ENCODE measurements at regions not wholly inside any gene's neighbourhood (a gene's known extent, or its start where the extent isn't known, plus 50 kb on each side); places are given as distances from the start of the nearest gene placed in this dataset.

DNA sequence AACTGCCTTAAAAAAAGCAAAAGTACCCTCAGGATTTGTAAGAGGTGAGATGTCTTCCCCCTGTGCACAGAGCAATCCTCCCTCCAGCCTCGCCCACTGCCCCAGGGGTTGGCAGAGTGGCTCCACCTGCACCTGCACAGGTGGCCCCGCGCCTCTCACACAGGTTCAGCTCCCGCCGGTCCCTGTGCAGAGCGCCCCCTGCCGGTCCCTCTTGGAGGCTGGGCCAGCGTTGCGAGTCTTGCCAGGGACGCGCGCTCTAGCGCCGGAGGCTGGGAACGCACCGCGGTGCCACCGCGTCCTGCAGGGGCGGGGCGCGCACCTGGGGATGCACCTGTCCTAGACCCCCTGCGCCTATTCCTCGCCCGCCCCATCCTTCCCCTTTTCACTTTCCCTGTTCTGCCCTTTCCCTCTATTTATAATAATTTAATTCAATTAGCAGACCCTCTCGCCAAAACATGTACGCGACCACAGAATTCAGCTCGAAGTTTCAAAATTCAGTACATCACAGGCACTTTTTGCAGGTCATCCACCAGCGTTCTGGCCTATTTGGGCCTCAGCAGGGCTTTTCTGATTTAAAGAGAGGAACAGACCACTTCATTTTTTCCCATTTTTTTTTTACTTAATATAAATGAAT is 618.6 kb downstream of the AACS start:
- ATAC-seq (replicated peaks; ENCODE audit: extremely low read depth, poor library complexity, severe bottlenecking) (no peak), DNase-seq (ENCODE audit: low spot score in 2 of 2) (no peak)
- H3K36me3 Mint-ChIP-seq (ENCODE audit: insufficient read depth): no peaks in the 10 kb centered on the region
- no peak overlapping the region for H3K27ac Mint-ChIP-seq (ENCODE audit: low read depth)
- peaks cover 8% of the 10 kb centered on the region for H3K27me3 Mint-ChIP-seq
- H3K4me3 Mint-ChIP-seq: no peak overlapping the region
- peaks cover 4% of the 10 kb centered on the region for H3K9me3 Mint-ChIP-seq
- H3K4me1 Mint-ChIP-seq: no peaks in the 10 kb centered on the region

DNA sequence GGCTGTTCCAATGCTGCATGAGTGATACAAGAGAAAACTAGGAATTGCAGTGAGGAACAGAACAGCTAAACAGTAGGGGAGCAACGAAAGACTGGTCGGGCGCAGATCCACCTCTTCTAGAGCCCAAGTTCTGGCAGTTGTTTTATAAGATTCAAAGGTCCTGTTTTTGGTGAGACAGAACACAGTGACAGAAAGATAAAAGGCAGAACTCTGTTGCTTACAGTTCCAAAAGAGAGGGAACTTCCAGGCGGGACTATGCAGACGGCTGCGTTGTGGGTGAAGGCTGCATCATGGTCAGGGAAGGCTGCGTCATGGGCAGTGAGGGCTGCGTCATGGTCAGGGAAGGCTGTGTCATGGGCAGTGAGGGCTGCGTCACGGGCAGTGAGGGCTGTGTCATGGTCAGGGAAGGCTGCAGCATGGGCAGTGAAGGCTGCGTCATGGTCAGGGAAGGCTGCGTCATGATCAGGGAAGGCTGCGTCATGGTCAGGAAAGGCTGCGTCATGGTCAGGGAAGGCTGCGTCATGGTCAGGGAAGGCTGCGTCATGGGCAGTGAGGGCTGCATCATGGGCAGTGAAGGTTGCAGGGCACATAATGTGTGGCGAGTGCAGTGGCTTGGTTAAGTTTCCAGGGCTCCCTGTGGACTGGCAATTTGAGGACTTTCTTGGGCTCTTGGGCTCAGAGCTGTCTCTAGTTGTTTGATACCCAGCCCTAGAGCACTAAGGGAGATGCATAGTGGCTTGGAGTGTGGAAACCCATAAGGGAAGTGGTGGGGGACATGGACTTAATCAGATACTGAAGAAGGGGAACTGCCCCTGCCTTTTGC is 619.9 kb downstream of the AACS start:
- no peaks in the 10 kb centered on the region for H3K36me3 Mint-ChIP-seq (ENCODE audit: insufficient read depth)
- H3K27me3 Mint-ChIP-seq: peaks cover 8% of the 10 kb centered on the region
- no peak overlapping the region for H3K4me3 Mint-ChIP-seq
- ATAC-seq (replicated peaks; ENCODE audit: extremely low read depth, poor library complexity, severe bottlenecking): no peak
- H3K4me1 Mint-ChIP-seq: no peaks in the 10 kb centered on the region
- no peak for DNase-seq (ENCODE audit: low spot score in 2 of 2)
- no peak overlapping the region for H3K27ac Mint-ChIP-seq (ENCODE audit: low read depth)
- H3K9me3 Mint-ChIP-seq: peaks cover 4% of the 10 kb centered on the region

DNA sequence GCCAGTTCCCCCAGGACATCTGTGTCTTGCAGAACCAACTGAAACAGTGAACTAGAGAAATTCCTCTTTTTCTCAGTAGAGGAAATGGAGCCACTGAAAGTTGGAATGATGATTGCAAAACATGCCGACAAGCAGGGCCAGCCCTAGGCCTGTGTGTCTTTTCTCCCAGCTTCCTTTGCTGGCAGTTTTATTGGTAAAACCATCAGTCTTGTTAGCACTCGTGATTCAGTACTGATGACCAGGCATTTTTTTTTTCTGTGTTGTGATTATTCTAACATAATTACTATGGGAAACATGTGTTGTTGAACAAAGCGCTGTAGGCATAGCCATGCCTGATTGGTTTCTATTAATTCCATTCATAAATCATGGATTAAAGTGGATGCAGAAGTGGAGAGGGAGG is 620.7 kb downstream of the AACS start:
- Mint-ChIP-seq H3K4me1 (no peaks in the 10 kb centered on the region), H3K27ac (ENCODE audit: low read depth) (no peak overlapping the region), H3K36me3 (ENCODE audit: insufficient read depth) (no peaks in the 10 kb centered on the region), H3K27me3 (peaks cover 8% of the 10 kb centered on the region), H3K9me3 (peaks cover 4% of the 10 kb centered on the region), H3K4me3 (no peak overlapping the region)
- DNase-seq (ENCODE audit: low spot score in 2 of 2) (no peak), ATAC-seq (replicated peaks; ENCODE audit: extremely low read depth, poor library complexity, severe bottlenecking) (no peak)

DNA sequence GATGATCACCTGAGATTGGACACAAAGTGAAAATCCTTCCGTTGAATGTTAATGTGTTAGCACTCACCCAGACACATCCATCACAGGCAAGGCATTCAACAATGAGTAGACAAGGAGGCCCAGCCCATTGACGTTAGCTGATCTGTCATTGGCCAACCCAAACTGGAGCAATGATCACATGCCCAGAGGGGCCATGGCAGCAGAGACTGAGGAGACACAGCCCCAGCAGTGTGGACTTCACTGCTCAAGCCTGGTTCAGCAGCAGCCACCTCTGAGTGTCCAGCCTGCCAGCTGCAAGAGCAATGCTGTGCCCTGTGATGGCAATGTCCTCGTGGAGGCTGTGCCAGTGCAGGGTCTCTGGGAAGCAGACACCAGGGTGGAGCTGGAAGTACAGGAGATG is 622.2 kb downstream of the AACS start:
- no peak for DNase-seq (ENCODE audit: low spot score in 2 of 2)
- peaks cover 8% of the 10 kb centered on the region for H3K27me3 Mint-ChIP-seq
- H3K36me3 Mint-ChIP-seq (ENCODE audit: insufficient read depth): no peaks in the 10 kb centered on the region
- peaks cover 4% of the 10 kb centered on the region for H3K9me3 Mint-ChIP-seq
- H3K4me3 Mint-ChIP-seq: no peak overlapping the region
- no peak overlapping the region for H3K27ac Mint-ChIP-seq (ENCODE audit: low read depth)
- no peak for ATAC-seq (replicated peaks; ENCODE audit: extremely low read depth, poor library complexity, severe bottlenecking)
- no peaks in the 10 kb centered on the region for H3K4me1 Mint-ChIP-seq

DNA sequence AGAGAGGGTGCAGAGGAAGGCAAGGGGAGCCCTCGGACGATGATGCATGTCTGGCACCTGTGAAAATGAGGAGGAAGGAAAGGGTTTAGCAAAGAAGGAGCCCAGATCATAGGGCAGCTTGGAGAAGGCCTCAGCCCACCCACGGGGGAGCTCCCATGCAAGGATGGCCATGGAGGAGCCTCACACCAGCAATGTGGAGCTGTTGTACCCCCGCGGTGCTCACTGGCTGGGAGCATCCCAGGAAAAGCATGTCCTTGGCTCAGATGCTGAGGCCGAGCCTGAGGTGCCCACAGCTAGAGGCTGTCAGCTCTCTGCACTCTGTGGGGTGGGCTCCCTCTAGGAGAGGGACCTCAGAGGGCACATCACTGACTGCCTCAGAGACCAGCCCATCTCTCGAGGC is 622.6 kb downstream of the AACS start:
- H3K27me3 Mint-ChIP-seq: peaks cover 8% of the 10 kb centered on the region
- H3K36me3 Mint-ChIP-seq (ENCODE audit: insufficient read depth): no peaks in the 10 kb centered on the region
- H3K9me3 Mint-ChIP-seq: peaks cover 4% of the 10 kb centered on the region
- no peak overlapping the region for H3K4me3 Mint-ChIP-seq
- DNase-seq (ENCODE audit: low spot score in 2 of 2): no peak
- no peak overlapping the region for H3K27ac Mint-ChIP-seq (ENCODE audit: low read depth)
- ATAC-seq (replicated peaks; ENCODE audit: extremely low read depth, poor library complexity, severe bottlenecking): no peak
- H3K4me1 Mint-ChIP-seq: no peaks in the 10 kb centered on the region

DNA sequence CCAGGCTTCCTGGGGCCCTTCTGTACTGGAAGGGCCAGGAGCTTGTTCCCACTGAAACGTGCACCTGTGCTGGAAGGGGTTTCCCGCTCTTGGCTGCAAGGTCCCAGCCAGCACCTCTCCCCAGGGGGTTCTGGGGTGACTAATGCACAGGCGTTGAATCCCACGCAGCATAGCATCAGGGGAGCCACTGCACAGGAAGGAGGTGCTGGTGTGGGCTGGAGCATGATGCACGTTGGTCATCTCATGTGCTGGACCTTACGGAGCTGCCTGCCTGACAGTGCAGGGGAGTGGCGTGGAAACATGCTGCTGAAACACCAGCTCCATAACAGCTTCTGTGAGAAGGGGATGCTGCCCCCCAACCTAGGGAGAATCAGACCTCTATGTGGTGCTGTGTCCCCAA is 623.0 kb downstream of the AACS start:
- Mint-ChIP-seq H3K4me3 (no peak overlapping the region), H3K36me3 (ENCODE audit: insufficient read depth) (no peaks in the 10 kb centered on the region), H3K4me1 (no peaks in the 10 kb centered on the region), H3K9me3 (peaks cover 4% of the 10 kb centered on the region), H3K27me3 (peaks cover 8% of the 10 kb centered on the region), H3K27ac (ENCODE audit: low read depth) (no peak overlapping the region)
- ATAC-seq (replicated peaks; ENCODE audit: extremely low read depth, poor library complexity, severe bottlenecking): no peak
- no peak for DNase-seq (ENCODE audit: low spot score in 2 of 2)

DNA sequence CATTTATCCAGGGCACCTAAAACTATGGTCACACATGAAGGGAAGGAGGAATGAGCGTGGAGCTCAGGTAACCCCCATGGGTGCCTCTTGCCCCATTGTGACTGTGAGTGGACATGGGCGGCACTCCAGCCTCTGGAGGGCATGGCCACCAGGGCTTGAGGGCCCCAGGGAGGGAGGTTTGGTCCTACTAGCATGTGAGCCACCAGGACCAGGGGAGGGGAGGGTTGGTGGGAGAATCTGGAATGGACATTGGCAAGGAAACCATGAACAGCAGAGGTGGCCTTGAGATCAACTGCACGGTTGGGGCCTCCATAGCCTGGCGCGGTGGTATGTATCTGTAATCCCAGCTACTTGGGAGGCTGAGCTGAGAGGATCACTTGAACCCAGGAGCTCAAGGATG is 623.6 kb downstream of the AACS start:
- Mint-ChIP-seq H3K36me3 (ENCODE audit: insufficient read depth) (no peaks in the 10 kb centered on the region), H3K4me3 (no peak overlapping the region), H3K4me1 (no peaks in the 10 kb centered on the region), H3K27ac (ENCODE audit: low read depth) (no peak overlapping the region), H3K9me3 (peaks cover 4% of the 10 kb centered on the region), H3K27me3 (peaks cover 8% of the 10 kb centered on the region)
- ATAC-seq (replicated peaks; ENCODE audit: extremely low read depth, poor library complexity, severe bottlenecking): no peak
- DNase-seq (ENCODE audit: low spot score in 2 of 2): no peak

DNA sequence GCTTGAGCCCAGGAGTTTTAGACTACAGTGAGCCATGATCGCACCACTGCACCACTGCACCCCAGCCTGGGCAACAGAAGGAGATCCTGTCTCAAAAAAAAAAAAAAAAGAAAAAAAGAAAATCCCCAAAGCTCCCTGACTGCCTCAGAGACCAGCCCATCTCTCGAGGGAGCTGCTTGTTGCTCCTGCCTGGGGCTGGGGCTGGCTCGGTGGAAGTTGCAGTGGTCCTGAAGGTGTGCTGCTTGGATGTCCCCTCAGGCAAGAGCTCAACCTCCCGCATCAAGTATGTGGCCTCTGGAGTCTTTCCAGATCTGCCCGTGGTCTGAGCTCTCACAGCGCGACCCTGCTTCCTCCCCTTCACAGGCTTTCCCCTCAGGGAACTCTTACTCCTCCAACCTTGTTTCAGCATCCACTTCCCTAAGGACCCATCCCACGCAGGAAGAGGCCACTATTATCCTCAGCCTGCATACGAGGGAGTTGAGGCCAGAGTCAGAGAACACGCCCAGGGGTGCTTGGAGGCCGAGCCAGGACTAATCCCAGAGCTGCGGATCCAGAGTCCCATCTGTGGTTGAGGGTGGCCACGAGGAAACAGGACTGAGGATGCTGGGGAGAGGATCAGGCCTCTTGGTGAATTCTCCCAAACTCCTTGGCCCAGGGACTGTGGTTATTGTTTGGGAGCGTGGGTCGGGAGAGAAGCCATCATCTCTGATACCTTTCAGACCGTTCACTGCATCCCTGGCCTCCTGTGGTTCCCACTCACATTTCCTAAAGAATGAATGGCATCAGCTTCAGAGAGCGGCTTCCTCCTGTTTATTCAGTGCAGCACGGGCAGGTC is 624.6 kb downstream of the AACS start:
- ATAC-seq (replicated peaks; ENCODE audit: extremely low read depth, poor library complexity, severe bottlenecking) (no peak), DNase-seq (ENCODE audit: low spot score in 2 of 2) (no peak)
- Mint-ChIP-seq H3K4me1 (no peaks in the 10 kb centered on the region), H3K27me3 (peaks cover 8% of the 10 kb centered on the region), H3K4me3 (no peak overlapping the region), H3K27ac (ENCODE audit: low read depth) (no peak overlapping the region), H3K36me3 (ENCODE audit: insufficient read depth) (no peaks in the 10 kb centered on the region), H3K9me3 (peaks cover 10% of the 10 kb centered on the region)

DNA sequence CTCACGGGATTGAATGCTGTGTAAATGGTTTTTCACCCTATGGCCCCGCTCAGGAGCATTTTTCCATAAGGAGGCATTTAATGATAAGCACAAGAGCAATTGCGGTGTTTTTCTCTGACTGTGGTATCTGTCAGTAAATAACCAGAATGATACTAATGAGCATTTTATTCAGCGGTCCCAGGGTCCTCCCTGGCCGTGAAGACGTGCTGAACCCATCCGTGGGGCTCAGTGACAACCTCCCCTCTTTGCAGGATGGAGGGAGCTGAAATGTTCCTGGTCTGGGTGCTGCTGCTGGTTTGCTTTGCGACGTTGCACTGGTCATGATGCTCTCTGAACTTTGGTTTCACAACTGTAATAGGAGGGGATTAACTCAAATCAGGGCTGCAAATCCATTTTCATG is 625.6 kb downstream of the AACS start:
- H3K9me3 Mint-ChIP-seq: peaks cover 18% of the 10 kb centered on the region
- H3K27me3 Mint-ChIP-seq: peaks cover 8% of the 10 kb centered on the region

DNA sequence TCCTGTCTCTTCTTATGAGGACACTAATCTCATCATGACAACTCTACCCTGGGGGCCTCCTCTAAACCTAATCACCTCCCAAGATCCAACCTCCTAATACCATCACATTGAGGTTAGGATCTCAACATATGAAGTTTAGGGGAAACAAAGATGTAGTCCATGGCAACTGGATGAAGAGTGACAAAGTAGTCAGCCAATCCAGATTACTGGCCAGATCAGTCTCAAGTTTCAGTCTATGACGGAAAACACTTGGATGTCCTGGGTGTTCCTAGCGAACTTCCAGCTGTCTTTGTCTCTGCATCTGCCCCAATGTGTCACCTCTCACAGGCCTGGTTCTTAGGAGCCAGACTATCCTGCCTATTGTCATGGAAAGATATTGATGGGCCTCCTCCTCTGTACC is 630.8 kb downstream of the AACS start:
- no peak for ATAC-seq (replicated peaks; ENCODE audit: extremely low read depth, poor library complexity, severe bottlenecking)
- no peak overlapping the region for H3K4me3 Mint-ChIP-seq
- no peaks in the 10 kb centered on the region for H3K36me3 Mint-ChIP-seq (ENCODE audit: insufficient read depth)
- H3K27ac Mint-ChIP-seq (ENCODE audit: low read depth): no peak overlapping the region
- H3K27me3 Mint-ChIP-seq: no peaks in the 10 kb centered on the region
- no peaks in the 10 kb centered on the region for H3K4me1 Mint-ChIP-seq
- peaks cover 20% of the 10 kb centered on the region for H3K9me3 Mint-ChIP-seq
- no peak for DNase-seq (ENCODE audit: low spot score in 2 of 2)

More for the DNA sequence above, 625.6 kb downstream of the AACS start:
- Mint-ChIP-seq H3K4me1 (no peaks in the 10 kb centered on the region), H3K27ac (ENCODE audit: low read depth) (no peak overlapping the region), H3K4me3 (no peak overlapping the region), H3K36me3 (ENCODE audit: insufficient read depth) (no peaks in the 10 kb centered on the region)
- no peak for ATAC-seq (replicated peaks; ENCODE audit: extremely low read depth, poor library complexity, severe bottlenecking)
- no peak for DNase-seq (ENCODE audit: low spot score in 2 of 2)

DNA sequence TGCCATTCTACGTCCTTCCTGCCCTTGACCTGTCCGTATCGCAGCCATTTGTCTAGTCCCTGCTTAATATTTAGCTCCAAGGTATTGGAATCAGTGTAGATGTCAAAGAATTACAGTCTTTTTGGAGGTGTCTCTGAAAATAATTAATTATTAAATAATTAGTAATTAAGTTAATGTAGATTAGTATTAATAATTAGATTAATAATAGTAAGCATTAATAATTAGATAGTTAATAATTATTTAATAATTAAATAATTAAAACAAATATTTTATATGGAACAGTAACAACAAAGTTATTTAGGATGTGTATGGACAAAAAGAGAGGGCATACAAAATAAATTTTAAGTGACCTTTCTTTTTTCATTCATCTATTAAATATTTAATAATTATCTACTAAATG is 639.6 kb downstream of the AACS start:
- peaks cover 1% of the 10 kb centered on the region for H3K36me3 Mint-ChIP-seq (ENCODE audit: insufficient read depth)
- no peak for DNase-seq (ENCODE audit: low spot score in 2 of 2)
- peaks cover 7% of the 10 kb centered on the region for H3K9me3 Mint-ChIP-seq
- no peaks in the 10 kb centered on the region for H3K4me1 Mint-ChIP-seq
- no peaks in the 10 kb centered on the region for H3K27me3 Mint-ChIP-seq
- no peak overlapping the region for H3K4me3 Mint-ChIP-seq
- no peak overlapping the region for H3K27ac Mint-ChIP-seq (ENCODE audit: low read depth)
- ATAC-seq (replicated peaks; ENCODE audit: extremely low read depth, poor library complexity, severe bottlenecking): no peak

DNA sequence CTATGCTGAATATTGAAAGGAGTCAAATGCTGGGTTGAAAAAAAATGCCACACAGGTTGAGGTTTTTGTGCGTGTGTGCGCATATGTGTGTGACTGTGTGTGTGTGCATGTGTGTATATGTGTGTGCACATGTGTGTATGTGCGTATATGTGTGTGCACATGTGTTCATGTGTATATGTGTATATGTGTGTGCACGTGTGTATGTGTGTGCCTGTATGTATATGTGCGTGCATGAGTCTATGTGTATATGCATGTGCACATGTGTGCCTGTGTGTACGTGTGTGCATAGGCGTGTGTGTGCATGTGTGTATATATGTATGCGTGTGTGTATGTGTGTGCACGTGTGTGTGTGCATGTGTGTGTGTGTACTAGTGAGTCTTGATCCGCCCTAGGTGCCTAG is 655.7 kb downstream of the AACS start:
- no peak for ATAC-seq (replicated peaks; ENCODE audit: extremely low read depth, poor library complexity, severe bottlenecking)
- Mint-ChIP-seq H3K27ac (ENCODE audit: low read depth) (no peak overlapping the region), H3K9me3 (peaks cover 18% of the 10 kb centered on the region), H3K4me3 (no peak overlapping the region), H3K27me3 (no peaks in the 10 kb centered on the region), H3K36me3 (ENCODE audit: insufficient read depth) (no peaks in the 10 kb centered on the region), H3K4me1 (no peaks in the 10 kb centered on the region)
- no peak for DNase-seq (ENCODE audit: low spot score in 2 of 2)

DNA sequence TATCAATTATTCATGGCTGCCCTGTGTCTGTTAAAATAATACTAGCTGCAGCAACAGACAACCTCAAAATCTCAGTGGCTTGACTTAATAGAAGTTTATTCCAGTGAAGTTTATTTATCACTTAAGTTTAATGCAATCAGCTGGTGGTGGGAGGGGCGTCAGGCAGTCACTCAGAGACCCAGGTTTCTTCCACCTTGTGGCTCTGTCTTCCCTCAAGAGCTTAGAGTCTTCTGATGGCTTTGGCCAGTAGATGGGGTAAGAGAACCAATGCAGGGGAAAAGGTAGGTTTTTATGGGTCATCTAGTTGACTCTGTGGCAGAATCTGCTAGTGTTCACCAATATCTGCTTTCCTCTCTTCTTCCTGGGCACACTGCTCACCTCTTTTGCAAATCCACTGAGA is 668.9 kb downstream of the AACS start:
- no peak overlapping the region for H3K27ac Mint-ChIP-seq (ENCODE audit: low read depth)
- H3K4me3 Mint-ChIP-seq: no peak overlapping the region
- H3K9me3 Mint-ChIP-seq: no peaks in the 10 kb centered on the region
- DNase-seq (ENCODE audit: low spot score in 2 of 2): no peak
- H3K36me3 Mint-ChIP-seq (ENCODE audit: insufficient read depth): peaks cover 2% of the 10 kb centered on the region
- no peaks in the 10 kb centered on the region for H3K27me3 Mint-ChIP-seq
- H3K4me1 Mint-ChIP-seq: no peaks in the 10 kb centered on the region
- ATAC-seq (replicated peaks; ENCODE audit: extremely low read depth, poor library complexity, severe bottlenecking): no peak
